SK-N-SH (cell line): ENCODE measurements at regions not wholly inside any gene's neighbourhood (a gene's known extent, or its start where the extent isn't known, plus 50 kb on each side); places are given as distances from the start of the nearest gene placed in this dataset.

Experiments
- FOXM1 ChIP-seq: IDR thresholded peaks from 2 replicates; pipeline ENCODE4 v1.4.0; 2012; ENCODE audit warnings: low read depth, mild to moderate bottlenecking
- TF ChIP-seq, protein P1 (sequence below): fragments of 200-600 bp; sonication (generic); IDR thresholded peaks from 2 replicates; pipeline ENCODE4 v1.6.1; 2017; ENCODE audit warnings: antibody characterized with exemption, mild to moderate bottlenecking, moderate library complexity

DNA sequence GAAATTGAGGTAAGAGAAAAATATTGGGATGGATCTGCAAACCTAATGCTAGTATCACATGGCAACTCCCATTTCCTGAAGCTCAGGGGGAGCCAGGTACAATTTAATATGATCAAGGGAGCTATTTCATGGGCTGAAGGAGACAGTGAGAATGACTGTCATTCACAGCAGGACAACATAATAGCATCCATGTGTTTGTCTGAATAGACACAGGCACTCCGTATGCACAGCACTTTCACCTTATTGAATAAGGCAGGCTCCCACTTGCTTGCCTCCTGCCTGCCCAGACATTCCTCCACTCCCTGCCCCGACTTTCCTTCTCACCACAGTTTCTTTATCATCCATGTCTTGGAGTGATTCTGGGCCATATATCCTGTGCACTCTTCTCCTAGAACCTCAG is 156.6 kb upstream of the SLC24A5 start:
- TF ChIP-seq, protein P1, sequence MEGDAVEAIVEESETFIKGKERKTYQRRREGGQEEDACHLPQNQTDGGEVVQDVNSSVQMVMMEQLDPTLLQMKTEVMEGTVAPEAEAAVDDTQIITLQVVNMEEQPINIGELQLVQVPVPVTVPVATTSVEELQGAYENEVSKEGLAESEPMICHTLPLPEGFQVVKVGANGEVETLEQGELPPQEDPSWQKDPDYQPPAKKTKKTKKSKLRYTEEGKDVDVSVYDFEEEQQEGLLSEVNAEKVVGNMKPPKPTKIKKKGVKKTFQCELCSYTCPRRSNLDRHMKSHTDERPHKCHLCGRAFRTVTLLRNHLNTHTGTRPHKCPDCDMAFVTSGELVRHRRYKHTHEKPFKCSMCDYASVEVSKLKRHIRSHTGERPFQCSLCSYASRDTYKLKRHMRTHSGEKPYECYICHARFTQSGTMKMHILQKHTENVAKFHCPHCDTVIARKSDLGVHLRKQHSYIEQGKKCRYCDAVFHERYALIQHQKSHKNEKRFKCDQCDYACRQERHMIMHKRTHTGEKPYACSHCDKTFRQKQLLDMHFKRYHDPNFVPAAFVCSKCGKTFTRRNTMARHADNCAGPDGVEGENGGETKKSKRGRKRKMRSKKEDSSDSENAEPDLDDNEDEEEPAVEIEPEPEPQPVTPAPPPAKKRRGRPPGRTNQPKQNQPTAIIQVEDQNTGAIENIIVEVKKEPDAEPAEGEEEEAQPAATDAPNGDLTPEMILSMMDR: no peak
- no peak for TF ChIP-seq FOXM1
